DOHH2 (cell line): ENCODE measurements at regions not wholly inside any gene's neighbourhood (a gene's known extent, or its start where the extent isn't known, plus 50 kb on each side); places are given as distances from the start of the nearest gene placed in this dataset.

Experiments used
- EZH2phosphoT487 ChIP-seq: fragments of 200-600 bp; sonication (generic); IDR thresholded peaks from 2 replicates; pipeline ENCODE4 v1.6.1; 2017; ENCODE audit warnings: borderline replicate concordance, mild to moderate bottlenecking, antibody characterized with exemption, low read length, moderate library complexity, mixed read lengths
- TF ChIP-seq, protein P1 (sequence below): fragments of 200-600 bp; sonication (generic); IDR thresholded peaks from one replicate; pipeline ENCODE4 v1.5.1; 2014; ENCODE audit warnings: antibody characterized with exemption, mild to moderate bottlenecking, low read depth, low read length; ENCODE audit not compliant: poor library complexity, severe bottlenecking

DNA sequence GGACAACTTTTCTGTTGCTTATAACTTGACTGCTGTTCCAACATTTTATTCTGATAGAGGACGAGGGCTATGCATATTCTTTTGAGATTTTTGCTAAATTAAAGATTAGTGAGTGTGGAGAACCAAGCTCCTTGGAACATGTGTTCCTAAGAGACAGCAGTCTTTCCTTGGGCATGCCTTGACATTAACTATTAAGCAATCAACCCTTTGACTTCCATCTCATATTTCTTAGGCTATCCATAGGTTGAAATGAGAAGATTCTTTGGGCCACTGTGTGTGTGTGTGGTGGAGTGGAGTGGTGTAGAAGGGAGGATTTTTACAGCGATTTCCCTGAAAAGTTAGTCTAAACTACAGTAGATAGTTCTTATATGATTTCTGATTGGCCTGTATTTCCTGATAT is 127.4 kb upstream of the POF1B start:
- TF ChIP-seq, protein P1, sequence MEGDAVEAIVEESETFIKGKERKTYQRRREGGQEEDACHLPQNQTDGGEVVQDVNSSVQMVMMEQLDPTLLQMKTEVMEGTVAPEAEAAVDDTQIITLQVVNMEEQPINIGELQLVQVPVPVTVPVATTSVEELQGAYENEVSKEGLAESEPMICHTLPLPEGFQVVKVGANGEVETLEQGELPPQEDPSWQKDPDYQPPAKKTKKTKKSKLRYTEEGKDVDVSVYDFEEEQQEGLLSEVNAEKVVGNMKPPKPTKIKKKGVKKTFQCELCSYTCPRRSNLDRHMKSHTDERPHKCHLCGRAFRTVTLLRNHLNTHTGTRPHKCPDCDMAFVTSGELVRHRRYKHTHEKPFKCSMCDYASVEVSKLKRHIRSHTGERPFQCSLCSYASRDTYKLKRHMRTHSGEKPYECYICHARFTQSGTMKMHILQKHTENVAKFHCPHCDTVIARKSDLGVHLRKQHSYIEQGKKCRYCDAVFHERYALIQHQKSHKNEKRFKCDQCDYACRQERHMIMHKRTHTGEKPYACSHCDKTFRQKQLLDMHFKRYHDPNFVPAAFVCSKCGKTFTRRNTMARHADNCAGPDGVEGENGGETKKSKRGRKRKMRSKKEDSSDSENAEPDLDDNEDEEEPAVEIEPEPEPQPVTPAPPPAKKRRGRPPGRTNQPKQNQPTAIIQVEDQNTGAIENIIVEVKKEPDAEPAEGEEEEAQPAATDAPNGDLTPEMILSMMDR = no peak
- TF ChIP-seq EZH2phosphoT487 = no peak
